Gastroesophageal sphincter (tissue), 3 donors: ENCODE measurements at regions not wholly inside any gene's neighbourhood (a gene's known extent, or its start where the extent isn't known, plus 50 kb on each side); places are given as distances from the start of the nearest gene placed in this dataset.

Source experiments
- POLR2A ChIP-seq, 2 donors: fragments of 450-650 bp; IDR thresholded peaks; one replicate each; pipeline ENCODE4 v1.6.1; 2017; ENCODE audit warnings: antibody characterized with exemption in 2 of 2, mild to moderate bottlenecking in 2 of 2, moderate library complexity in 1 of 2
- TF ChIP-seq, protein P1 (sequence below), 4 experiments: fragments of 200-600 bp in 2 of 4; fragments of 450-650 bp in 2 of 4; sonication (generic) in 1 of 4; IDR thresholded peaks; one replicate each; pipeline ENCODE4 v1.5.1; 2017 to 2019; ENCODE audit warnings: antibody characterized with exemption in 4 of 4, mild to moderate bottlenecking in 2 of 4, moderate library complexity in 2 of 4

DNA sequence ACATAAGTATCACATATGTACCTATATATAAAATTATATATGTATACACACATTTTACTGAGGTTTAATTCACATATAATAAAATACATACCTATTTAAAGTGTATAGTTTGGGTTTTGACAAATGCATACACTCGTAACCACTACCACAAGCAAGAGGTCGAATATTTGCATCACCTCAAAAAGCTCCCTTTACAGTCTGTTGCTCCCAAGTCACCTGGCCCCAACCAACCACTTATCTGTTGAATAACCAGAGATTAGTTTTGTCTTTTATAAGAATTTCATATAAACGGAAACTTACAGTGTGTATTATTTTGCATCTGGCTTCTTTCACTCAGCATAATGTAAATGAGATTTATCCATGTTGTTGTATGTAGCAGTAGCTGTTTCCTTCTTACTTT, 218.9 kb downstream of the MAT2B start:
- no peak for TF ChIP-seq POLR2A (IDR thresholded peaks at IDR 0.05)
- TF ChIP-seq, protein P1, sequence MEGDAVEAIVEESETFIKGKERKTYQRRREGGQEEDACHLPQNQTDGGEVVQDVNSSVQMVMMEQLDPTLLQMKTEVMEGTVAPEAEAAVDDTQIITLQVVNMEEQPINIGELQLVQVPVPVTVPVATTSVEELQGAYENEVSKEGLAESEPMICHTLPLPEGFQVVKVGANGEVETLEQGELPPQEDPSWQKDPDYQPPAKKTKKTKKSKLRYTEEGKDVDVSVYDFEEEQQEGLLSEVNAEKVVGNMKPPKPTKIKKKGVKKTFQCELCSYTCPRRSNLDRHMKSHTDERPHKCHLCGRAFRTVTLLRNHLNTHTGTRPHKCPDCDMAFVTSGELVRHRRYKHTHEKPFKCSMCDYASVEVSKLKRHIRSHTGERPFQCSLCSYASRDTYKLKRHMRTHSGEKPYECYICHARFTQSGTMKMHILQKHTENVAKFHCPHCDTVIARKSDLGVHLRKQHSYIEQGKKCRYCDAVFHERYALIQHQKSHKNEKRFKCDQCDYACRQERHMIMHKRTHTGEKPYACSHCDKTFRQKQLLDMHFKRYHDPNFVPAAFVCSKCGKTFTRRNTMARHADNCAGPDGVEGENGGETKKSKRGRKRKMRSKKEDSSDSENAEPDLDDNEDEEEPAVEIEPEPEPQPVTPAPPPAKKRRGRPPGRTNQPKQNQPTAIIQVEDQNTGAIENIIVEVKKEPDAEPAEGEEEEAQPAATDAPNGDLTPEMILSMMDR (IDR thresholded peaks at IDR 0.05): no peak
